ENCODE measurements at regions not wholly inside any gene's neighbourhood (a gene's known extent, or its start where the extent isn't known, plus 50 kb on each side); places are given as distances from the start of the nearest gene placed in this dataset.

DNA sequence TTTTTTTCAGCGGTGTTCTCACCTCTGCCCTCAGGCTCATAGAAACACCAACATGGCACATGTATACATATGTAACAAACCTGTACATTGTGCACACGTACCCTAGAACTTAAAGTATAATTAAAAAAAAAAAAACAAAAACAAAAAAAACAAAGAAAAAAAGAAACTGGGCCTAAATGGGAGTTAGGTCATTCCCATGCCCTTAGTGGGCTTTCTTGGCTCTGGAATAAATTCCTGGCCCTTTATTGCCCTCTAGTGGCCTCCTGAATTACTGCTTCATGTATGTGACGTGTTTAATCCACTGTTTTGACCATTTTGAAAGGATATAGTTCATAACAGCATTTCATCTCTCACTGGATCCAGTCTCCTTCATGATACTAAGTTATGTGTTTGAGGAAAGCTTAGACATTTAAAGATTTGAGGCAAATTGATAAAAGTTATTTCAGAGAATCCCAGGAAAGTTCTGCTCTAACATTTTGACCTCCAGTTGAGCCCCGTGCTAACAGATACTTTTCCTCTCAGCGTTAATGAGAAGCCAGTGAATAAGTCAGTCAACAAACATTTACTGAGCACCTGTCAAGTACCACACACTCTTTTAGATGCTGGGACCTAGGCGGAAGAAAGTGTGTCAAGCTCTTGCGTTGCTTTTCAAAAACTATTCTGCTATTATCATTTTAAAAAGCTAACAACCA is 54.7 kb upstream of the SYPL1 start:
- TF ChIP-seq EP300 (IDR thresholded peaks at IDR 0.05; ENCODE audit: borderline replicate concordance in 1 of 2, low read depth in 1 of 2, low read length in 1 of 2) (no peak), SIN3A (IDR thresholded peaks at IDR 0.05; ENCODE audit: borderline replicate concordance, low read depth, low read length) (no peak), RAD21 (IDR thresholded peaks at IDR 0.05; ENCODE audit: low read length) (peak; percentile 92), CTCF (IDR thresholded peaks at IDR 0.05) (peak; percentile 95)
